ENCODE measurements at regions not wholly inside any gene's neighbourhood (a gene's known extent, or its start where the extent isn't known, plus 50 kb on each side); places are given as distances from the start of the nearest gene placed in this dataset.

DNA sequence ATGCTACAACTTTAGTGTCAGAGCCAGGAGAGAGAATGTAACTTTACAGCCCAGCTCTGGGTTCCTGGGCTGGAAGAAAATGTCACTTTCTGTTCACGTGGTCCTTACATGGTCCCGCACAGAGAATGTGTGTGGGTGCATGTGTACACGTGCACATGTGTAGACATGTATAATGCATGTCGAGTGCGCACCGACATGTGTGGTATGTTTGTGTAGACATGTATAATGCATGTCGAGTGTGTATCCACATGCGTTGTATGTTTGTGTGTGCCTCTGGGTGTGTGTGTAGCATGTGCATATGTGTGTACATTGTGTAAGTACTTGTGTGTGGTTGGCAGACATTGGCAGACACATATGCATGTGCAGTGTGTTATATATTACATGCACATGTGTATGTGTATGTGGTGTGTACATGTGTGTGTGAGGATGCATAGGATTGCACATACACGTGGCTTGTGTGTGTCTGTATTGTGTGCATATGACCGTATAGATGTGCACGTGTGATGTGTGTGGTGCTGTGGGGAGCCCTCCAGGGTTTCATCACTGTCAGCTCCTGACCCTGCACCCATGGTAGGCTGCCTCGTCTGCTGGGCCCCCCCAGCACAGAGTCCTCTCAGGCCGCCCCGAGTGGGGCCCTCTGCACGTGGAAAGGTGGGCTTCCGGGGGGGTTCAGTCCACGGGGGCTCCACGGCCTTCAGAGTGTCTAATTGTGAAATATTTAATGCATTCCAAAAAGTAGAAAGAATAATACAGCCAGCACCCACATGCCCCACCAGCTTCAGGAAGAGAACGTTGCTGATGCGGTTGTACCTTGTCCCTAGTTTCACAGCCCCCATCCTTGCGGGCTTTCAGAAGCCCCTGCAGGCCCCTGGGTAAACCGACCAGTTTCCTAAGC, 214.2 kb upstream of the GSE1 start:
- no peak overlapping the region for H3K27ac ChIP-seq
- WGBS, result 87% methylated on average over 20 of the region's 22 CpGs
- H3K27me3 ChIP-seq, result no peaks in the 10 kb centered on the region
- H3K4me1 ChIP-seq, result peaks cover 37% of the 10 kb centered on the region
- no peaks in the 10 kb centered on the region for H3K9me3 ChIP-seq
- H3K36me3 ChIP-seq, result no peaks in the 10 kb centered on the region
- no peak for TF ChIP-seq POLR2A (IDR thresholded peaks at IDR 0.05)
- no peak for TF ChIP-seq EP300 (IDR thresholded peaks at IDR 0.05)
- no peak for TF ChIP-seq POLR2AphosphoS5 (IDR thresholded peaks at IDR 0.05)
- TF ChIP-seq, protein P1, sequence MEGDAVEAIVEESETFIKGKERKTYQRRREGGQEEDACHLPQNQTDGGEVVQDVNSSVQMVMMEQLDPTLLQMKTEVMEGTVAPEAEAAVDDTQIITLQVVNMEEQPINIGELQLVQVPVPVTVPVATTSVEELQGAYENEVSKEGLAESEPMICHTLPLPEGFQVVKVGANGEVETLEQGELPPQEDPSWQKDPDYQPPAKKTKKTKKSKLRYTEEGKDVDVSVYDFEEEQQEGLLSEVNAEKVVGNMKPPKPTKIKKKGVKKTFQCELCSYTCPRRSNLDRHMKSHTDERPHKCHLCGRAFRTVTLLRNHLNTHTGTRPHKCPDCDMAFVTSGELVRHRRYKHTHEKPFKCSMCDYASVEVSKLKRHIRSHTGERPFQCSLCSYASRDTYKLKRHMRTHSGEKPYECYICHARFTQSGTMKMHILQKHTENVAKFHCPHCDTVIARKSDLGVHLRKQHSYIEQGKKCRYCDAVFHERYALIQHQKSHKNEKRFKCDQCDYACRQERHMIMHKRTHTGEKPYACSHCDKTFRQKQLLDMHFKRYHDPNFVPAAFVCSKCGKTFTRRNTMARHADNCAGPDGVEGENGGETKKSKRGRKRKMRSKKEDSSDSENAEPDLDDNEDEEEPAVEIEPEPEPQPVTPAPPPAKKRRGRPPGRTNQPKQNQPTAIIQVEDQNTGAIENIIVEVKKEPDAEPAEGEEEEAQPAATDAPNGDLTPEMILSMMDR (IDR thresholded peaks at IDR 0.05), result no peak
- DNase-seq (ENCODE audit: low spot score in 2 of 2), result peak in 1 of 2 donors; percentile 34
- no peak overlapping the region for H3K4me3 ChIP-seq

DNA sequence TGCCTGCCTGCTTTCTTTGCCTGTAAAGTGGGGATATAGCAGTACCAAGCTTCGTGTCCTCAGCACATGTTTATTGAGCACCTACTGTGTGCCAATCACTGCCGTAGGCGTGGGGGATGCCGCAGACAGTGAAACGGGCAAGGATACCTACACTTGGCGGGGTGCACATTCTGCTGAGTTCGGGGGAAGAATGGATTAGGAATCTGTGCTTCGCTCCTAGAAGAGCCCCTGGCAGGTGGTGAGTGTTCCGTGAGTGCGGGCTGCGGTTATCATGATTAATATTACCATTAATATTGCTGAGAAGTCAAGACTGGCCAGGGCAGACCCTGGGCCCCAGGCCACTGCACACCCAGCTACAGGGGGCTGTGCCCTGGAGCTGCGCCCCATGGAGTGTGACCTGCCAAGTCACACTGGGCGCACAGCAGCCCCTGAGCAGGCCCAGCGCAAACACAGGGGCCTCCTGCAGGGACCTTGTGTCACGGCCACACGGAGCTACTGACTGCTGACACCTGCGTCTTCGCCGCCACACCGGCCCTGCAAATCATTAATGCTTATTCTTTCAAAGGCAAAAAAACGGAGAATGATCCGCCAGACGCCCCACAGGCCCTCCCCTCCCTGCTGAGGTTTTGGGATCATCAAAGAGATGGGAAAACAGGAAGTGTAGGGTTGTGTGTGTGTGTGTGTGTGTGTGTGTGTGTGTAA, 213.4 kb upstream of the GSE1 start:
- WGBS, result 88% methylated on average over 22 of the region's 23 CpGs
- peak in 1 of 2 donors; percentile 39 for DNase-seq (ENCODE audit: low spot score in 2 of 2)
- TF ChIP-seq POLR2AphosphoS5 (IDR thresholded peaks at IDR 0.05) (no peak), POLR2A (IDR thresholded peaks at IDR 0.05) (no peak), EP300 (IDR thresholded peaks at IDR 0.05) (no peak)
- TF ChIP-seq, protein P1 (IDR thresholded peaks at IDR 0.05), result no peak
- Histone ChIP-seq H3K27me3 (no peaks in the 10 kb centered on the region), H3K36me3 (no peaks in the 10 kb centered on the region), H3K4me1 (peaks cover 31% of the 10 kb centered on the region), H3K27ac (no peak overlapping the region), H3K9me3 (no peaks in the 10 kb centered on the region), H3K4me3 (no peak overlapping the region)

DNA sequence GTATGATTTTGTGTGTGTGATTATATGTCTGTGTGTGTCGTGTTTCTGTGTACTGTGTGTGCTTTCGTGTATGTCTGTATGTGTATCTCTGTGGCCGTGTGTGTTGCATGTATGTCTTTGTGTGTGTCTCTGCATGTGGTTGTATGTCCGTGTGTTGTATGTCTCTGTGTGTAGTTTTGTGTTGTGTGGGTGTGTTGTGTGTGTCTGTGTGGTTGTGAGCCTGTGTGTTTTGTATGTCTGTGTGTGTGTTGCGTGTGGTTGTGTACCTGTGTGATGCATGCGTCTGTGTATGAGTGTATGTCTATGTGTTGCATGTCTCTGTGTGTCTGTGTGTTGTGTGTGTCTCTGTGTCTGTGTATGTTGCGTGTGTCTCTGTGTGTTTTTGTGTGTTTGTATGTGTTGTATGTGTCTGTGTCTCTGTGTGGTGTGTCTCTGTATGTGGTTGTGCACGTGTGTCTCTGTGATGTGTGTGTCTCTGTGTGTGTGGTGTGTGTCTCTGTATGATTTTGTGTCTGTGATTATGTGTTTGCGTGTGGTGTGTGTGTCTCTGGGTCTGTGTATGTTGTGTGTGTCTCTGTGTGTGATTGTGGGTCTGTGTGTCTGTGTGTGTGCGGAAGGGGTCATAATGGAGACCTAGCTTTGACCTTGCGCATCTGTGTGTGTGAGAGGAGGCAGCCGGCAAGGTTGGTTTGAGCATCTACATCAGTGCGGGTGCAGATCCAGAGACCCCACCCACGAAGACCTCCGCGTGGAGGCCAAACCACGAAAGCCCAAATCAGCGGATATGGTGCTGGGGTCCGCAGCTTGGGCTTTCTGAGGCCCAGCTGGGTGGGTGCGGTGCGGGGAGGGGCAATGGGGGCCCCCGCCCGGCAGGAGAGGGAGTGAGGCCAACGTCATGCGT, 212.6 kb upstream of the GSE1 start:
- 90% methylated on average over 22 of the region's 25 CpGs for WGBS
- TF ChIP-seq, protein P1 (IDR thresholded peaks at IDR 0.05), result no peak
- peaks cover 22% of the 10 kb centered on the region for H3K4me1 ChIP-seq
- no peaks in the 10 kb centered on the region for H3K36me3 ChIP-seq
- DNase-seq (ENCODE audit: low spot score in 2 of 2), result peak in 1 of 2 donors; percentile 29
- no peak overlapping the region for H3K4me3 ChIP-seq
- H3K9me3 ChIP-seq, result no peaks in the 10 kb centered on the region
- H3K27ac ChIP-seq, result no peak overlapping the region
- no peaks in the 10 kb centered on the region for H3K27me3 ChIP-seq

DNA sequence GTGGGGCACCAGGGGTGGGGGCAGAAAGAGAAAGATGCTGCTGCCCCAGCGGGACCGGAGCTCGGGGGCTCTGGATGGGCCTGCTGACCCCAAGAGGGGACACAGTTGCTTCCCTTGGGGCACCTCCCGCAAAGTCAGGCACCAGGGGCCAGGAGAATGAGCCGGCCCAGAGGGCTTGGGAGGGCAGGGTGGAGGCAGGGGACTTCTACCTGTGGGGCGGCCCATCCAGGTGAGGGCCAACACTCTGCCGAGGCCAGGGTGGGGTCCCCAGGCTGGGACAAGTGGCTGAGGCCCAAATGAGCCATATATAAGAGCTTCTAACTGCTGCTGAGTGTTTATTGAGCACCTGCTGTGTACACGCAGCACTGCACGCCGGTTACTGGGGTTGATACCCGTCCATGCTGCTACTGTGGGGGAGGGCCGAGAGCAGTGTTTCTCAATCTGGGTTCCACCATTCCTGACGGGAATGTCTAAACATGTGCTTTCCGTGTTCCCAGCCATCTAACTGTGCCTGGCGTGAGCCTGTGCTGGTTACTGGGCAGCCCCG, 211.7 kb upstream of the GSE1 start:
- peak in 1 of 2 donors; percentile 52 for DNase-seq (ENCODE audit: low spot score in 2 of 2)
- WGBS, result 98% methylated on average over 8 of the region's 16 CpGs
- Histone ChIP-seq H3K4me3 (no peak overlapping the region), H3K27ac (no peak overlapping the region), H3K9me3 (no peaks in the 10 kb centered on the region), H3K27me3 (no peaks in the 10 kb centered on the region), H3K36me3 (no peaks in the 10 kb centered on the region), H3K4me1 (peaks cover 14% of the 10 kb centered on the region)
- TF ChIP-seq, protein P1 (IDR thresholded peaks at IDR 0.05), result no peak
- TF ChIP-seq POLR2AphosphoS5 (IDR thresholded peaks at IDR 0.05) (no peak), POLR2A (IDR thresholded peaks at IDR 0.05) (no peak), EP300 (IDR thresholded peaks at IDR 0.05) (no peak)
